ENCODE measurements at regions not wholly inside any gene's neighbourhood (a gene's known extent, or its start where the extent isn't known, plus 50 kb on each side); places are given as distances from the start of the nearest gene placed in this dataset.

GRCh38 chr12:25058012-25058411, 109.1 kb upstream of the BCAT1 start:
- no peak for DNase-seq

- DNase-seq: no peak
These were observed 107.7 kb upstream of the BCAT1 start for GRCh38 chr12:25056486-25057130.

GRCh38 chr12:25056011-25056410, 107.1 kb upstream of the BCAT1 start:
- DNase-seq: no peak

- peak; percentile 38 for DNase-seq
These were observed 105.9 kb upstream of the BCAT1 start for GRCh38 chr12:25054783-25055144.

GRCh38 chr12:25054076-25054782, 105.3 kb upstream of the BCAT1 start:
- DNase-seq: no peak

GRCh38 chr12:25052914-25053211, 104.0 kb upstream of the BCAT1 start:
- no peak for DNase-seq

GRCh38 chr12:25052196-25052913, 103.5 kb upstream of the BCAT1 start:
- peak; percentile 78 for DNase-seq

- DNase-seq: peak; percentile 78
These were observed 102.8 kb upstream of the BCAT1 start for GRCh38 chr12:25051656-25052195.

- DNase-seq: no peak
These were observed 102.3 kb upstream of the BCAT1 start for GRCh38 chr12:25051171-25051570.

- no peak for DNase-seq
These were observed 97.0 kb upstream of the BCAT1 start for GRCh38 chr12:25045869-25046268.

- no peak for DNase-seq
These were observed 92.3 kb upstream of the BCAT1 start for GRCh38 chr12:25041006-25041741.

GRCh38 chr12:25040593-25040992, 91.7 kb upstream of the BCAT1 start:
- DNase-seq: no peak

GRCh38 chr12:25034676-25035075, 85.8 kb upstream of the BCAT1 start:
- no peak for DNase-seq

GRCh38 chr12:25025951-25026490, 77.1 kb upstream of the BCAT1 start:
- no peak for DNase-seq

GRCh38 chr12:25025260-25025659, 76.4 kb upstream of the BCAT1 start:
- DNase-seq: no peak

GRCh38 chr12:25023808-25024207, 74.9 kb upstream of the BCAT1 start:
- no peak for DNase-seq

- no peak for DNase-seq
These were observed 71.8 kb upstream of the BCAT1 start for GRCh38 chr12:25020621-25021243.

GRCh38 chr12:25018146-25018545, 69.2 kb upstream of the BCAT1 start:
- DNase-seq: no peak

GRCh38 chr12:25017336-25017735, 68.4 kb upstream of the BCAT1 start:
- DNase-seq: no peak

GRCh38 chr12:25014961-25015360, 66.1 kb upstream of the BCAT1 start:
- DNase-seq: no peak

GRCh38 chr12:25013061-25013460, 64.2 kb upstream of the BCAT1 start:
- no peak for DNase-seq

GRCh38 chr12:25009496-25010092, 60.7 kb upstream of the BCAT1 start:
- no peak for DNase-seq

Measured in CD4-positive, alpha-beta T cell treated with Interleukin-10 for 1 hour (primary cell).